IPS-20b (cell line): ENCODE measurements at regions not wholly inside any gene's neighbourhood (a gene's known extent, or its start where the extent isn't known, plus 50 kb on each side); places are given as distances from the start of the nearest gene placed in this dataset.

Source experiments
- H3K27ac ChIP-seq: one replicate; pipeline ENCODE4 v1.5.1; 2013; ENCODE audit warnings: low read length
- H3K27me3 ChIP-seq: 2 replicates; pipeline ENCODE4 v1.6.1; 2013; ENCODE audit warnings: mild to moderate bottlenecking, low read length, inconsistent platforms; ENCODE audit not compliant: insufficient read depth
- H3K36me3 ChIP-seq: 2 replicates; pipeline ENCODE4 v1.6.1; 2013; ENCODE audit warnings: low read depth, mild to moderate bottlenecking, inconsistent platforms, low read length, moderate library complexity; ENCODE audit not compliant: insufficient read depth
- H3K4me1 ChIP-seq: 2 replicates; pipeline ENCODE4 v1.6.1; 2013; ENCODE audit warnings: mild to moderate bottlenecking, control low read depth, inconsistent platforms, low read length, moderate library complexity; ENCODE audit not compliant: insufficient read depth
- H3K4me3 ChIP-seq: 2 replicates; pipeline ENCODE4 v1.5.1; 2013; ENCODE audit warnings: mild to moderate bottlenecking, low read length, inconsistent platforms
- H3K9ac ChIP-seq: 2 replicates; pipeline ENCODE4 v1.6.1; 2013; ENCODE audit warnings: low read depth, mild to moderate bottlenecking, inconsistent platforms, low read length, moderate library complexity
- H3K9me3 ChIP-seq: 2 replicates; pipeline ENCODE4 v1.6.1; 2013; ENCODE audit warnings: mild to moderate bottlenecking, low read depth, low read length, inconsistent platforms; ENCODE audit not compliant: insufficient read depth

GRCh38 chr12:97336900-97337751, 125.5 kb upstream of the RMST start:
- Histone ChIP-seq H3K9me3 (no peaks in the 10 kb centered on the region), H3K4me3 (no peak overlapping the region), H3K9ac (no peak overlapping the region), H3K4me1 (no peaks in the 10 kb centered on the region; the same call in 1 of the 2 replicates), H3K27me3 (no peaks in the 10 kb centered on the region), H3K27ac (no peak overlapping the region), H3K36me3 (no peaks in the 10 kb centered on the region)

GRCh38 chr12:97342130-97342529, 120.5 kb upstream of the RMST start:
- Histone ChIP-seq H3K4me3 (no peak overlapping the region), H3K9ac (no peak overlapping the region), H3K27me3 (no peaks in the 10 kb centered on the region), H3K36me3 (no peaks in the 10 kb centered on the region), H3K4me1 (no peaks in the 10 kb centered on the region; the same call in 1 of the 2 replicates), H3K27ac (no peak overlapping the region), H3K9me3 (no peaks in the 10 kb centered on the region)

GRCh38 chr12:97347956-97348355, 114.6 kb upstream of the RMST start:
- Histone ChIP-seq H3K4me1 (no peaks in the 10 kb centered on the region), H3K27ac (no peak overlapping the region), H3K27me3 (no peaks in the 10 kb centered on the region), H3K9me3 (no peaks in the 10 kb centered on the region), H3K36me3 (no peaks in the 10 kb centered on the region), H3K4me3 (no peak overlapping the region), H3K9ac (no peak overlapping the region)

GRCh38 chr12:97358361-97358760, 104.2 kb upstream of the RMST start:
- Histone ChIP-seq H3K27me3 (no peaks in the 10 kb centered on the region), H3K36me3 (peaks cover 5% of the 10 kb centered on the region; the same call in 1 of the 2 replicates), H3K9me3 (peaks cover 22% of the 10 kb centered on the region), H3K4me1 (no peaks in the 10 kb centered on the region), H3K27ac (no peak overlapping the region), H3K4me3 (no peak overlapping the region), H3K9ac (no peak overlapping the region)

GRCh38 chr12:97359021-97359690, 103.4 kb upstream of the RMST start:
- Histone ChIP-seq H3K36me3 (peaks cover 5% of the 10 kb centered on the region; the same call in 1 of the 2 replicates), H3K9me3 (peaks cover 21% of the 10 kb centered on the region), H3K4me1 (no peaks in the 10 kb centered on the region), H3K4me3 (no peak overlapping the region), H3K9ac (no peak overlapping the region), H3K27ac (no peak overlapping the region), H3K27me3 (no peaks in the 10 kb centered on the region)

- H3K27me3 ChIP-seq, result no peaks in the 10 kb centered on the region
- H3K9me3 ChIP-seq, result no peaks in the 10 kb centered on the region
- no peak overlapping the region for H3K4me3 ChIP-seq
- no peaks in the 10 kb centered on the region for H3K36me3 ChIP-seq
- no peak overlapping the region for H3K9ac ChIP-seq
- no peak overlapping the region for H3K27ac ChIP-seq
- H3K4me1 ChIP-seq, result no peaks in the 10 kb centered on the region
Measured at GRCh38 chr12:97363693-97364092, 98.9 kb upstream of the RMST start.

GRCh38 chr12:97368462-97369163, 94.0 kb upstream of the RMST start:
- H3K27me3 ChIP-seq, result no peaks in the 10 kb centered on the region
- no peaks in the 10 kb centered on the region for H3K4me1 ChIP-seq
- no peak overlapping the region for H3K9ac ChIP-seq
- no peak overlapping the region for H3K27ac ChIP-seq
- H3K36me3 ChIP-seq, result no peaks in the 10 kb centered on the region
- no peak overlapping the region for H3K4me3 ChIP-seq
- no peaks in the 10 kb centered on the region for H3K9me3 ChIP-seq

- H3K27me3 ChIP-seq, result no peaks in the 10 kb centered on the region
- no peak overlapping the region for H3K9ac ChIP-seq
- no peak overlapping the region for H3K4me3 ChIP-seq
- H3K4me1 ChIP-seq, result no peaks in the 10 kb centered on the region
- no peaks in the 10 kb centered on the region for H3K36me3 ChIP-seq
- no peaks in the 10 kb centered on the region for H3K9me3 ChIP-seq
- H3K27ac ChIP-seq, result no peak overlapping the region
Measured at GRCh38 chr12:97375310-97375709, 87.3 kb upstream of the RMST start.

- Histone ChIP-seq H3K9ac (no peak overlapping the region), H3K36me3 (no peaks in the 10 kb centered on the region), H3K4me3 (no peak overlapping the region), H3K9me3 (no peaks in the 10 kb centered on the region; the same call in 1 of the 2 replicates), H3K4me1 (no peaks in the 10 kb centered on the region), H3K27me3 (no peaks in the 10 kb centered on the region), H3K27ac (no peak overlapping the region)
Measured at GRCh38 chr12:97380440-97380839, 82.2 kb upstream of the RMST start.

- Histone ChIP-seq H3K36me3 (no peaks in the 10 kb centered on the region), H3K4me1 (no peaks in the 10 kb centered on the region), H3K4me3 (no peak overlapping the region), H3K9me3 (no peaks in the 10 kb centered on the region; the same call in 1 of the 2 replicates), H3K27ac (no peak overlapping the region), H3K9ac (no peak overlapping the region), H3K27me3 (no peaks in the 10 kb centered on the region)
Measured at GRCh38 chr12:97385121-97385520, 77.5 kb upstream of the RMST start.

GRCh38 chr12:97386133-97386581, 76.4 kb upstream of the RMST start:
- no peaks in the 10 kb centered on the region for H3K36me3 ChIP-seq
- no peak overlapping the region for H3K4me3 ChIP-seq
- H3K9me3 ChIP-seq, result no peaks in the 10 kb centered on the region; the same call in 1 of the 2 replicates
- H3K27me3 ChIP-seq, result no peaks in the 10 kb centered on the region
- H3K9ac ChIP-seq, result no peak overlapping the region
- no peaks in the 10 kb centered on the region for H3K4me1 ChIP-seq
- H3K27ac ChIP-seq, result no peak overlapping the region
